Spleen (tissue), 11 donors: ENCODE measurements at regions not wholly inside any gene's neighbourhood (a gene's known extent, or its start where the extent isn't known, plus 50 kb on each side); places are given as distances from the start of the nearest gene placed in this dataset.
"Not testable (repeated sequence)": the region's sequence is repeated elsewhere in the genome, so short reads cannot be mapped to it uniquely, and the experiment has no call there.

Experiments
- DNase-seq: peaks from one replicate; pipeline ENCODE4 v3.0.0-alpha.2; 2020
- H3K27ac ChIP-seq, 8 donors: fragments of 200-600 bp; sonication (generic) in 7 of 8; 1 replicate in 4 of 8; 2 replicates in 4 of 8; pipeline versions ENCODE4 v1.5.0 to v1.8.0; 2016 to 2021; ENCODE audit warnings: inconsistent platforms in 4 of 8, mild to moderate bottlenecking in 4 of 8, moderate library complexity in 1 of 8
- H3K27me3 ChIP-seq, 7 donors: fragments of 200-600 bp; sonication (generic) in 6 of 7; replicated peaks in 1 of 7; 1 replicate in 4 of 7; 2 replicates in 3 of 7; pipeline versions ENCODE4 v1.5.0 to v1.8.0; 2016 to 2021; ENCODE audit warnings: inconsistent platforms in 3 of 7, mild to moderate bottlenecking in 1 of 7
- H3K36me3 ChIP-seq, 6 donors: fragments of 200-600 bp; sonication (generic) in 5 of 6; 1 replicate in 4 of 6; 2 replicates in 2 of 6; pipeline versions ENCODE4 v1.5.0 to v1.8.0; 2016 to 2021; ENCODE audit warnings: inconsistent platforms in 2 of 6
- H3K4me1 ChIP-seq, 6 donors: fragments of 200-600 bp; sonication (generic) in 5 of 6; 1 replicate in 3 of 6; 2 replicates in 3 of 6; pipeline versions ENCODE4 v1.5.0 to v1.8.0; 2016 to 2021; ENCODE audit warnings: inconsistent platforms in 3 of 6
- H3K4me3 ChIP-seq, 8 donors: fragments of 200-600 bp; sonication (generic) in 7 of 8; 1 replicate in 4 of 8; 2 replicates in 4 of 8; pipeline versions ENCODE4 v1.5.0 to v1.8.0; 2016 to 2021; ENCODE audit warnings: inconsistent platforms in 4 of 8, mild to moderate bottlenecking in 4 of 8, moderate library complexity in 2 of 8
- H3K9me3 ChIP-seq, 8 donors: fragments of 200-600 bp; sonication (generic) in 7 of 8; 1 replicate in 4 of 8; 2 replicates in 4 of 8; pipeline versions ENCODE4 v1.5.0 to v1.8.0; 2016 to 2021; ENCODE audit warnings: inconsistent platforms in 4 of 8
- POLR2A ChIP-seq, 3 donors: fragments of 450-650 bp; IDR thresholded peaks; one replicate each; pipeline ENCODE4 v1.5.1; 2017; ENCODE audit warnings: antibody characterized with exemption in 3 of 3, mild to moderate bottlenecking in 1 of 3
- POLR2AphosphoS5 ChIP-seq, 3 donors: sonication (generic); formaldehyde crosslinking; IDR thresholded peaks; one replicate each; pipeline ENCODE4 v1.5.1; 2017; ENCODE audit warnings: antibody characterized with exemption in 3 of 3
- WGBS, 5 donors: extraction: QIAGEN DNeasy Blood & Tissue Kit in 3 of 5; methylation state at CpG; one replicate each; pipeline versions ENCODE4 v1.1.5 to v1.1.7; 2013 to 2018; 5-methylcytosine and 5-hydroxymethylcytosine counted together
- intact Hi-C: fragments of 100-400 bp; cut with DNase I; formaldehyde crosslinking; loops from one replicate; pipeline ENCODE4 v1.15.0; 2023; ENCODE audit warnings: low total_unique reads
- TF ChIP-seq, protein P1 (sequence below), 11 experiments: fragments of 200-600 bp in 7 of 11; fragments of 450-650 bp in 4 of 11; sonication (generic) in 4 of 11; IDR thresholded peaks in 8 of 11; conservative IDR thresholded peaks in 3 of 11; 1 replicate in 7 of 11; 2 replicates in 4 of 11; pipeline versions ENCODE4 v1.4.0 to v1.8.0; 2016 to 2021; ENCODE audit warnings: antibody characterized with exemption in 11 of 11, inconsistent platforms in 4 of 11, mild to moderate bottlenecking in 1 of 11
- donor health status: healthy with polysubstance abuse.
- donor health status: DM: no; HTN: no; CAD: no; lungs with moderate emphysema.
- donor health status: DM: no; HTN: no; CAD: no.
- donor health status: Bipolar disorder and iron deficiency.
- donor health status: healthy.
- donor health status: DM: no; HTN: no; CAD: no.
- donor health status: DM: yes; HTN: yes; CAD: no.

DNA sequence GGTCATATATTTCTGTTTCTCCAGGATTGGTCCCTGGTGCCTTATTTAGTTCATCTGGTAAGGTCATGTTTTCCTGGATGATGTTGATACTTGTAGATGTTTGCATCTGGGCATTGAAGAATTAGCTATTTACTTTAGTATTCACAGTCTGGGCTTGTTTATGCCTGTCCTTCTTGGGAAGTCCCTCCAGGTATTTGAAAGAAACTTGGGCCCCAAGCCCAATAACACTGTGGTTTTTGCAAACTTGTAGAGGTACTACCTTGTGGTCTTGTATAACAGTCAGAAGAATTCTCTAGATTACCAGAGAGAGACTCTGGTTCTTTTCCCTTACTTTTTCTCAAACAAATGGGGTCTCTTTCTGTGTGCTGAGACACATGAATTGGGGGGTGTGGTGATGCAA lies 251.4 kb upstream of the B3GALT2 start:
- H3K9me3 ChIP-seq = peaks cover 3 to 29% (median 18%) of the 10 kb centered on the region in 8 donors
- H3K27me3 ChIP-seq = no peaks in the 10 kb centered on the region
- peak overlapping the region in 2 of 8 donors; percentile 9 to 15 for H3K27ac ChIP-seq
- H3K36me3 ChIP-seq = peaks cover 0 to 3% (median 0%) of the 10 kb centered on the region in 6 donors
- no peak for DNase-seq
- intact Hi-C loops = no loop called here
- TF ChIP-seq POLR2AphosphoS5 (IDR thresholded peaks at IDR 0.05) = no peak
- TF ChIP-seq, protein P1, sequence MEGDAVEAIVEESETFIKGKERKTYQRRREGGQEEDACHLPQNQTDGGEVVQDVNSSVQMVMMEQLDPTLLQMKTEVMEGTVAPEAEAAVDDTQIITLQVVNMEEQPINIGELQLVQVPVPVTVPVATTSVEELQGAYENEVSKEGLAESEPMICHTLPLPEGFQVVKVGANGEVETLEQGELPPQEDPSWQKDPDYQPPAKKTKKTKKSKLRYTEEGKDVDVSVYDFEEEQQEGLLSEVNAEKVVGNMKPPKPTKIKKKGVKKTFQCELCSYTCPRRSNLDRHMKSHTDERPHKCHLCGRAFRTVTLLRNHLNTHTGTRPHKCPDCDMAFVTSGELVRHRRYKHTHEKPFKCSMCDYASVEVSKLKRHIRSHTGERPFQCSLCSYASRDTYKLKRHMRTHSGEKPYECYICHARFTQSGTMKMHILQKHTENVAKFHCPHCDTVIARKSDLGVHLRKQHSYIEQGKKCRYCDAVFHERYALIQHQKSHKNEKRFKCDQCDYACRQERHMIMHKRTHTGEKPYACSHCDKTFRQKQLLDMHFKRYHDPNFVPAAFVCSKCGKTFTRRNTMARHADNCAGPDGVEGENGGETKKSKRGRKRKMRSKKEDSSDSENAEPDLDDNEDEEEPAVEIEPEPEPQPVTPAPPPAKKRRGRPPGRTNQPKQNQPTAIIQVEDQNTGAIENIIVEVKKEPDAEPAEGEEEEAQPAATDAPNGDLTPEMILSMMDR (IDR thresholded peaks at IDR 0.05 in 8 of 11, conservative IDR thresholded peaks at IDR 0.05 in 3 of 11) = no peak
- TF ChIP-seq POLR2A (IDR thresholded peaks at IDR 0.05) = no peak
- no peak overlapping the region for H3K4me3 ChIP-seq
- no peaks in the 10 kb centered on the region for H3K4me1 ChIP-seq

DNA sequence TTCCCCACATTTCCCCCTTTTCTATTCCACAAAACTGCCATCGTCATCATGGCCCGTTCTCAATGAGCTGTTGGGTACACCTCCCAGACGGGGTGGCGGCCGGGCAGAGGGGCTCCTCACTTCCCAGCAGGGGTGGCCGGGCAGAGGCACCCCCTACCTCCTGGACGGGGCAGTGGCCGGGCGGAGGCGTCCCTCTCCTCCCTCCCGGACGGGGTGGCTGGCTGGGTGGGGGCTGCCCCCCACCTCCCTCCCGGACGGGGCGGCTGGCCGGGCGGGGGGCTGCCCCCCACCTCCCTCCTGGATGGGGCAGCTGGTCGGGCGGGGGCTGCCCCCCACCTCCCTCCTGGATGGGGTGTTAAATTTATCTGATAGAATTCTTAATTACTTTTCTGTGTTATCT lies 250.9 kb upstream of the B3GALT2 start:
- H3K36me3 ChIP-seq, H3K27ac ChIP-seq, H3K27me3 ChIP-seq, H3K4me1 ChIP-seq, intact Hi-C loops, H3K4me3 ChIP-seq: not testable (repeated sequence)
- 92 to 98% (median 94%) methylated on average over 14 to 19 of the region's 19 CpGs for WGBS, 5 donors
- DNase-seq = peak; percentile 70
- peaks cover 3 to 33% (median 23%) of the 10 kb centered on the region in 8 donors for H3K9me3 ChIP-seq

DNA sequence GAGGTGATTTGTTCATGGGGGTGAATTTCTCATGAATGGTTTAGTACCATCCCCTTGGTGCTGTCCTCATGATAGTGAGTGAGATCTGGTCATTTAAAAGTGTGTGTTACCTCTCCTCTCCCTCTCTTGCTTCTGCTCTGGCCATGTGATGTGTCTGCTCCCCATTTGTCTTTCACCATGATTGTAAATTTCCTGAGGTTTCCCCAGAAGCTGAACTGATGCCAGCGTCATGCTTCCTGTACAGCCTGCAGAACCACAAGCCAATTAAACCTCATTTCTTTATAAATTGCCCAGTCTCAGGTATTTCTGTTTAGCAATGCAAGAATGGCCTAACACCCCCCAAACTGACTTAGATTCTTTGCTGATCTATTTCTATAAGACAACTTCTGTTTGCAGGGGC lies 249.4 kb upstream of the B3GALT2 start:
- H3K27ac ChIP-seq = no peak overlapping the region
- H3K4me1 ChIP-seq = no peaks in the 10 kb centered on the region
- H3K27me3 ChIP-seq = no peaks in the 10 kb centered on the region
- H3K36me3 ChIP-seq = peaks cover 0 to 3% (median 0%) of the 10 kb centered on the region in 6 donors
- peaks cover 3 to 36% (median 25%) of the 10 kb centered on the region in 8 donors for H3K9me3 ChIP-seq
- DNase-seq = no peak
- TF ChIP-seq, protein P1 (IDR thresholded peaks at IDR 0.05 in 8 of 11, conservative IDR thresholded peaks at IDR 0.05 in 3 of 11) = no peak
- TF ChIP-seq POLR2A (IDR thresholded peaks at IDR 0.05) (no peak), POLR2AphosphoS5 (IDR thresholded peaks at IDR 0.05) (no peak)
- intact Hi-C loops = no loop called here
- no peak overlapping the region for H3K4me3 ChIP-seq
- WGBS, 5 donors = 31 to 72% (median 45%) methylated on average over 1 of the region's 1 CpG

DNA sequence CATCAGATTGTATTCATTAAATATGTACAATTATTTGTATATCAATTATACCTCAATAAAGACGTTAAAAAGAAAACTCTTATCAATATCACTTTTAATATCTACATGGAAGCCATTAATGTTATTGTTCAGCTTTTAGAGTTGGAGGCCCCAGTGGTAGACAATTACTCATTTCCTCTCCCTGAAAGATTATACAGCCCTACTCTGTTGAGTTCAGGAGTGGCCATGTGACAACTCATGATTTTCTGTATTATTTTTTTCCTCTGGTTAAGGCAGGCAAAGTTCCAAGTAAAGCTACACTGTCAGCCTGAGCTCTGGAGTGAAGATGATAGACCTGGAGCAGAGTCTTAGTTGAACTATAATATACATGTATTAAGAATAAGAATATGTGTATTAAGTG lies 247.9 kb upstream of the B3GALT2 start:
- peaks cover 0 to 3% (median 0%) of the 10 kb centered on the region in 6 donors for H3K36me3 ChIP-seq
- H3K27me3 ChIP-seq = no peaks in the 10 kb centered on the region
- no peaks in the 10 kb centered on the region for H3K4me1 ChIP-seq
- no peak for DNase-seq
- TF ChIP-seq, protein P1 (IDR thresholded peaks at IDR 0.05 in 8 of 11, conservative IDR thresholded peaks at IDR 0.05 in 3 of 11) = no peak
- TF ChIP-seq POLR2A (IDR thresholded peaks at IDR 0.05) (no peak), POLR2AphosphoS5 (IDR thresholded peaks at IDR 0.05) (no peak)
- intact Hi-C loops = no loop called here
- no peak overlapping the region for H3K27ac ChIP-seq
- no peak overlapping the region for H3K4me3 ChIP-seq
- H3K9me3 ChIP-seq = peaks cover 3 to 36% (median 25%) of the 10 kb centered on the region in 8 donors
- WGBS, 5 donors = 74 to 96% (median 89%) methylated on average over 1 of the region's 1 CpG

DNA sequence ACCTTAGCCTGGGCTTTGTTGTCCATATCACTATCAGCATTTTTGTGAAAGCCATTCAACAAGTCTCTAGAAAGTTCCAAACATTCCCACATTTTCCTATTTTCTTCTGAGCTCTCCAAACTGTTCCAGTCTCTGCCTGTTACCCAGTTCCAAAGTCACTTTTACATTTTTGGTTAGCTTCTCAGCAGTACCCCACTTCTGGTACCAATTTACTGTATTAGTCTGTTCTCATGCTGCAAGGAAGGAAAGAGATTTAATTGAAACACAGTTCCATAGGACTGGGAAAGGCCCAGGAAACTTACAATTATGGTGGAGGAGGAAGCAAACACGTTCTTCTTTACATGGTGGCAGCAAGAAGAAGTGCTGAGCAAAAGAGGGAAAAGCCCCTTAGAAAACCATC lies 247.2 kb upstream of the B3GALT2 start:
- peaks cover 0 to 3% (median 0%) of the 10 kb centered on the region in 6 donors for H3K36me3 ChIP-seq
- intact Hi-C loops = no loop called here
- peaks cover 3 to 36% (median 25%) of the 10 kb centered on the region in 8 donors for H3K9me3 ChIP-seq
- no peak for DNase-seq
- no peak overlapping the region for H3K27ac ChIP-seq
- TF ChIP-seq, protein P1 (IDR thresholded peaks at IDR 0.05 in 8 of 11, conservative IDR thresholded peaks at IDR 0.05 in 3 of 11) = no peak
- TF ChIP-seq POLR2A (IDR thresholded peaks at IDR 0.05) = no peak
- no peak for TF ChIP-seq POLR2AphosphoS5 (IDR thresholded peaks at IDR 0.05)
- no peak overlapping the region for H3K4me3 ChIP-seq
- 73 to 96% (median 87%) methylated on average over 1 of the region's 1 CpG for WGBS, 5 donors
- no peaks in the 10 kb centered on the region for H3K4me1 ChIP-seq
- no peaks in the 10 kb centered on the region for H3K27me3 ChIP-seq
